Caki2 (cell line): ENCODE measurements at regions not wholly inside any gene's neighbourhood (a gene's known extent, or its start where the extent isn't known, plus 50 kb on each side); places are given as distances from the start of the nearest gene placed in this dataset.
"Not testable (repeated sequence)": the region's sequence is repeated elsewhere in the genome, so short reads cannot be mapped to it uniquely, and the experiment has no call there.

Experiments
- DNase-seq: peaks from one replicate; pipeline ENCODE4 v3.0.0-alpha.2; 2015; ENCODE audit warnings: low read depth
- in situ Hi-C: cut with HindIII; loops from 2 replicates; pipeline ENCODE4 v1.10.0; 2016; ENCODE audit warnings: low sequenced_read_pairs, low pct_unique_long_range_greater_than_20kb, mixed read lengths

DNA sequence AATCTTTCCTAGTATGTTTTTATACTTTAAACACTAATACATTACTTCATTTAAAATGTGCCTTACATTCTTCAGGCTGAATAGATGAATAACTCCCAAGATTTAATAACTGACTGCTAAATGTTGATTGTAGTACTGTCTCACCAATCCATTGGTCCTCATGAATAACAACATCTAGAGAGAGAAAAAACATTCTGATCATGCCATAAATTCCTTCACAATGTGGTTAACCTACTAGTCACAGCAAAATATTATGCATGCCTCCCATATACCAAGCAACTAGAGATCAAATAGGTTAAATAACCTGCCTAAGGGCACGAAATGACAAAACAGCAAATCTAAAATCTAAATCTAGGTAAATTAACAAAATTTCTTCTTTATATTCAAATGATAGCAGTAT, 66.2 kb downstream of the SYT15 start:
- in situ Hi-C loops, DNase-seq: not testable (repeated sequence)

DNA sequence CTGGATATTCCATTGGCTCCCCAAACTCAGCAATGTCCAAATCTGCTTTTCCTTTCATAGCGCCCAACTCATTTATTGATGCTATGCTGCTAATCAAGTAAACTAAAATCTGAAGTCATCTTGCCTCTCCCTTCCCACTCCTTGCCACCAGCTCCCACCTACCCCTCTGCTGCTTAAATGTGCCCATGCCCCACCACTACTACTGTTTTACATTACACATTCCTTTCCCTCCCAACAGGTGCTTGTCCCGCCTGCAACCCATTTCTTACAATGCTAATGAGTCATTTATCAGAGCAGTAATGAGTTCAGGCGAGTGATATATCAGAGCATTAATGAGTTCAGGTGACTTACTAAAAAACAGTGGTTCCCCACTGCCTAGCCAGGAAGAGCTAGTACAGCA, 67.2 kb downstream of the SYT15 start:
- in situ Hi-C loops, DNase-seq: not testable (repeated sequence)

DNA sequence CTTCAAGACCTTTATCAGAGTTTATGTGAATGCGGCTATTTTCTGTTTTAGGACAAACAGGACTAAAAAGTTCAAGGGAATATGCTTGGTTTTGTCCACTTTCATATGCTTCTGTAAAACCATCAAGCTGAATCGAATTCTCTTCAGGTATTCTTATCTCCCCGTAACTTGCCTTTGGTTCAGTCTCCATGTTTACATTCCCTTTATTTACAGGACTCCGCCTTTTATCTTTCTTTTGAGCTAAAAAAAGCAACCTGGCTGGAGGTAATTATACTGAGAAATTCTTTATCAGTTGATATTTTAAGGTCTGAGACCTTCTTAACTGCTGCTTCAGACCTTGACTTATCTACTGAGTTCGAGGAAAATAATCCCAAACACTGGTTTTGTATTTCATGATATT, 72.0 kb downstream of the SYT15 start:
- in situ Hi-C loops: not testable (repeated sequence)

DNA sequence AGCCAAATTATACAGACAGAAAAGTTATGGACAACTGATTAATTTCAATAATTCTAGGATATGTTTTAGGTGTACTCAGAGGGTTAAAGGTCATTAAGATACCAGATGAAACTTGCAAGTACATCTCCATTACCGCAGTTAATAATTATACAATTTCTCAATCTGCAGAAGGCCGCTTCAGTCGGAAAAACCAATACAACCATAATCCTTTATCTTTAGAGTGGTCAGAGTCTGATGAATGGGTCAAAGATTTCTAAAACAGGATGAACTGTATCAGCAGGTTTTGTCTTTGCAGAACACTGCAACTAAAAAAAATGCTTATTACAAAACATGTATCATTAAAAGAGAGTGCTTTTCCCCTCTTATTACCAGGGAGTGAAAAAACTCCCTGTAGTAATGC, 78.5 kb downstream of the SYT15 start:
- in situ Hi-C loops, DNase-seq: not testable (repeated sequence)

More for the DNA sequence above, 72.0 kb downstream of the SYT15 start:
- not testable (repeated sequence) for DNase-seq

DNA sequence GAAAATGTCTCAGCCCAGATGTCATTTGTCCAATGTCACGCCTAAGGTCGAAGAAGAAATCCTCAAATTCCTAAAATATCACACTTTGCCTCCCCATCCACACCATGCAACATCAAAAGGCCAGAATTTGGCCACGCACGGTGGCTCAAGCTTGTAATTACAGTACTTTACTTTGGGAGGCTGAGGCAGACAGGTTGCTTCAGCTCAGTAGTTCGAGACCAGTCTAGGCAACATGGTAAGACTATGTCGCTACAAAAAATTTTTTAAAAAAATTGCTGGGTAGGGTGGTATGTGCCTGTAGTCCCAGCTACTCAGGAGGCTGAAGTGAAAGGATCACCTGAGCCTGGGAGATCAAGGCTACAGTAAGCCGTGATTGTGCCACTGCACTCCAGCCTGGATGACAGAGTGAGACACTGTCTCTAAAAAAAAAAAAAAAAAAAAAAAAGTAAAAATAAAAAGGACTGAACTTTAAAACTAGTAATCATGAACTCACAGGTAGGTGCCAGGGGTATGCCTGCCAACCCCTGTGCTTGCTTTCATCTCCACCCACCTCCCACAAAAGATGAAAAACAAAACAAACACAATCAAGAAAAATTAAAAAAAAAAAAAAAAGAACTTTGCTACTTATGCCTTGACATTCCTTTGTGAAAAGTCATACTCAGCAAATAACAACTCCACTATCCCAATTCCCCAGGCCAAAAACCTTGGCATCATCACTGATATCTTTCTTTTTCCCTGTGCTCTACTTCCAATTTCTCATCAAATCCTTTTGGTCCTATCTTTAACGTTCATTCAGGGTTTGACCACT, 81.3 kb downstream of the SYT15 start:
- DNase-seq, in situ Hi-C loops: not testable (repeated sequence)

DNA sequence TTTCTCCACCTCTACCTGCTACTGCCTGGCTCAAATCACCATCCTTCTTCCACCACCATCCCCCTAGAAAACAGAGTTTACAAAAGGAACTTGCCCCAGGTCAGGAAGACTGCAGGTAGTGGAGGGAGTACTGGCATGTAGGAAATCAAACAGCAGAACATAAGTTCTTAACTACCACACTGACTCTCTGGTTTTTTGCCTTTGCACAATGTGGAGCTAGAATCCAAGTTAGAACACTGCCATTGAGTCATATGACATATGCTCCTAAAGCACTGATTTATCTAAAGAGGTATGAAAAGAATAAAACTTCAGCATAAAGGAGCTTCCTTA, 81.9 kb downstream of the SYT15 start:
- DNase-seq: not testable (repeated sequence)

DNA sequence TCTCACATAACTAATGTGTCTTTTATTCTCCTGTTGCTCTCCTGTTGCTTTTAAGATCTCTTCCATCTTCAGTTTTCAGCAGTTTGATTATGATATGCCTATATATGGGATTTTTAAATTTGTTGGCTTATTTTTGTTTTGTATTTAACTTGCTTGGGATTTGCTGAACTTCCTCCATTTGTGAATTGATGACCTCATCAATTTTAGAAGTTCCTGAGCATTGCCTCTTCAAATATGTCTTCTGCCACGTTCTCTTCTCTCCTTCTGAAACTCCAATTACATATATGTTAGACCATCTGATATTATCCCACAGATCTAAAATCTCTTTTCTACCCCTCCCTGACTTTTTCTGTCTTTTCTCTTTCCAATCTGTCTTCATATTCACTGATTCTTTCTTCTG, 86.6 kb downstream of the SYT15 start:
- DNase-seq, in situ Hi-C loops: not testable (repeated sequence)

More for the DNA sequence above, 81.9 kb downstream of the SYT15 start:
- in situ Hi-C loops: not testable (repeated sequence)

DNA sequence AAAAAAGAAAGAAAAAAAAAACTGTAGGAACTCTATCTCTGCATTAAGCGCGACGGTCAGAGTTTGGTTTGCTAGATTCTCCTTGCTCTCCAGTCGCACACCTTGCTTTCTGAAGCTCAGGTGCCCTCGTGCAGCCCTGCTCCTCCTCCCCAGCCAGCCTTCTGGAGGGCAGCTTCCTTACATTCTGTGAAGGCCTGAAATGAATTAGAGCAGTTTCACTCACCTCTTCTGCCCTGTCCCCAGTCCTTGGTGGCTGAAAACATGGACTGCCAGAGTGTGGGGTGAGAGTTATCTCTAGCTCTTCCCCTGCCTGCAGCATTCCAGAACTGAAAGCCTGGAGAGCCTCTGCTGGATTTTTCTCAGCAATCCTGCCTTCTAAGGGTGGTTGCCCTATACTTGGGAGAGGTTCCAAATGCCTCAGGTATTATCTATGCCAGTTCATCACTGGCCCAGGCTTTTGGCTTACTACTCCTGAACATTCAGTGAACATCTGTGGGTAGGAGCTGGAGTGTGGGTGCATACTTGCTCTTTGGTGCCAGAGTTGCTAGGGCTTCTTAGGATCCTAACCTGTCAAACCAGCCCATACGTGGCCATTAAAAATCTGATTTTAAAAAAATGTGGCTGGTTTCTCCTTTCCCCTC, 89.5 kb downstream of the SYT15 start:
- in situ Hi-C loops, DNase-seq: not testable (repeated sequence)

DNA sequence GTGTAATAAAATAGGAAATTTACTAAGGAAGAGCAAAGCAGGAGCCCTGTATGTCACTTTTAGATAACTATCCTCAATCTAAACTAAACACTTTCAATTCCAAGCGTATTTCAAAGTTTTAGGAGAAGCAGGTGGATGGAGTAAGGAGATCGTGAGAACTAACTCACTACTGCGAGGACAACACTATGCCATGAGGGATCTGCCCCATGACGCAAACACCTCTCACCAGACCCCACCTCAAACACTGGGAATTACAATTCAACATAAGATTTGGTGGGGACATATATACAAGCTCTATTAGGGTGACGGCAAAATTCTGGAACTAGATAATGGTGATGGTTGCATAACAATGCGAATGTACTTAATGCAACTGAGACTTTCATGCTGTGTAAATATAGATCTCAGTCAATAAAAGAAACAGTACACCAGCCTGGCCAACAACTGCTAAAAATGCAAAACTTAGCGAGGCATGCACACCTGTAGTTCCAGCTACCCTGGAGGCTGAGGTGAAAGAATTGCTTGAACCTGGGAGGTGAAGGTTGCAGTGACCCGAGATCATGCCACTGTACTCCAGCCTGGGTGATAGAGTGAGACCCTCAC, 99.0 kb downstream of the SYT15 start:
- DNase-seq, in situ Hi-C loops: not testable (repeated sequence)

DNA sequence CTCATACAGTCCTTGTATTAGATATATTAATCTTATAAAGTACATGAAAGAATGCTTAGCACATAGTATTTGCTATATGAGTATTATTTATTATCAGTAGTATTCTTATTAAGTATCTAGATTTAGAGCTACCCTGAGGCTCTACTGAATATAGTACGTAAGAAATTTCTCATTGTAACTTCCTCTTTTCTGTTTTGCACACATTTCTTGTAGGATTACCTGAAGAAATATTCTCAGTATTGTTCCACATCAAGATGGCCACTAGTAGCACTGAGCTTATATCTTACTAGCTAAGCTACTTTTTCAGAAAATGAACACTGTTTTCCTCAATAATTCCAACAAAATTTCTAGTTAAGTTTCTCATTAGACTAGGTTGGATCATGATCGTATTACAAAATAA, 112.5 kb downstream of the SYT15 start:
- in situ Hi-C loops, DNase-seq: not testable (repeated sequence)

DNA sequence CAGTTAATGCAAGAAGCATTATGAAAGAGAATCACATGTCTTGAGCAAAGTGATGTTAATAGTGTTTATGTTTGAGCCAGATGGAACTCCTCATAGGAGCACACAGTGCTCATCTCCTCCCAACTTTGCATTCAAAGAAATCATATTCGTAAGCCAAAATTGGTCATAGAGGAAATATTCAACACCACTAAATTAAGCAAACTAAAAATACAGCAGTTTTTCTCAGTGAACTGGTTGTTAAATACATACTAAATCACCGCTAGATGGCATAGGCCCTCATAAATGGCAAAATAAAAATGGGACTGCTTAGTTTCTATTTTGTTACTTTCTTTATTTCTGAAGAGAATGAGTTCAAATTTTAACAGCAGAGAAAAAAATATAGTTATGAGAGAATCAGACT, 114.3 kb downstream of the SYT15 start:
- DNase-seq, in situ Hi-C loops: not testable (repeated sequence)

DNA sequence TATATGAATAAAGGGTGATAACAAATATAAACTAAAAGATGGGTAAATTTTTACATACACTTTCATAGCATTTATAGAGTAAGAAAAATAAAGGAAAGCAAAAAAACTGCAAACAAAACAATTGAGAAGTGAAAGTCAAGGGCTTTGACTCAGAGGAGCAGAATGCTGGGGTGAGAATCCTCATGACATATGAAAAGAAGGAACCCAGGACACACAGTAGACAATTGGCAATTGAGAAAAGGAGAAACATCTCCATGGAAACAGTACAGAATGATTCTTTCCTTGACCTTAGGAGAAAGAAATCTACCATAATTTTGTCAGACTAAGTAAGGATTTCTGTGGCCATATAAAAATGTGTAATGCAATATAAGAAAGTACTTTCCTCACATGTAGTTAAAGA, 138.3 kb downstream of the SYT15 start:
- in situ Hi-C loops, DNase-seq: not testable (repeated sequence)

DNA sequence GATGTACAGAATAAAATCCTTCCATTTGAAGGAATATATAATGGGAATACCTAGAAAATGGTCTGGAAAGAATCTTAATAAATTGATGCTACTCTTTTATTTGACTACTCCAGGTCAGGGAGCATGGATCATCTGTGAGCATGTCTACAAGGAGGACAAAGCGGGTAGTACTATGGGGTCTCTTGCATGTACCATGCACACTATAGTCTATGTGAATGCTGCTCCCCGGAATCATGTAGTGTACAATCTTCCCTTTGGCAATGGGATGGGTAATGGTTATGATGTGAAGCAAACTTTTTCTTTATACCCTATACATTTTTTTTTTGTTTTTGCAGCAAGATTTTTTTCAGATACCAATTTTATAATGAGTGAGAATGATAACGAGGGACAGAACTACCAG, 139.1 kb downstream of the SYT15 start:
- in situ Hi-C loops: not testable (repeated sequence)

DNA sequence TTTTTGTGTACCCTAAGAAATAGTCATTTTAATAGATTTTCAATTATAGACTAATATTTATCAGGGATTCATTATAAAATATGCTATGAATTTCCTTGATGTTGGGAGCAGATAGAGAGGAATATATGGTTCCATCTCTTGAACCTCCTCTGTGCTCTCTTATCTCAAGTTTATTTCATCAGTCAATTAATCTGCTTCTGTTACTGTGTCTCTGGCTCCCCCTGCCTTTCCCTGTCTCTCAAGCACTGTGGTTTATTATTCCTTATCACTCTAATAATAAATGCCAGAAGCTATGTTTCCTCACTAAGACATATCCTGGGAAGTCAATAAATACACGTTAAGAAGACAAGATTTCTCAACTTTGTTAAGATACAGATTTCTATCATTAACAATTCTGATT, 141.5 kb downstream of the SYT15 start:
- in situ Hi-C loops: not testable (repeated sequence)
- DNase-seq: peak; percentile 59

More for the DNA sequence above, 139.1 kb downstream of the SYT15 start:
- DNase-seq: not testable (repeated sequence)

DNA sequence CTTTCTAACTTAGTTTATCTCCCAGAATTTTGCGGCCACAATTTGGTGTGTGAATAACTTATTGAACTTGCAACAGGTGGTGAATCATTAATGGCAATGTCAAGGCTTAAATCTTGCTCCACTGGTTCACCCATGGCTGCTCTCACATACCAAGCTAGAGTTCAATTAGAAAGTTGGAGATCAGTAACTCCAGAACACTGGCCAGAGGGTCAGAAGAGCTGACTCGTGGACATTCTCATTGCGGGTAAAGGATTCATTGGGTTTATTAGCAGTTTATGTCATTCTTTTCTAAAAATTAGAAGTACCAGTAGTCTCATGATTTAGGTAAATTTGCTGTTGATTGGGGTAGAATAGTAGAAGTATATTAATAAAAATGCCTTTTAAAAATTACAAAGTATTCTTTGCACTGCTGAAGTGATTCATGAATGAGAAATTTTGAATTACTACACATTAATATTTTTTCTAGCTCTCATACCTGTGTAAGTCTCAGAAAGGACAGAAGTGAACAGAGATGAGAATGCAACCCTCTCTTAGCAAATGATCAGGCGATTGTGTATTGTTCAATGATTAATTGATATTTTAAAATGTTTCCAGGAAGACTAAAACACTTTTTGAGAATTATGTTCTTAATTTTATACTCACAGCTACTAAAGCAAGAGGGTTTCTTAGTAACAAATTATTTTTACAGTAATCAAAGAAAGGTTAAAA, 142.0 kb downstream of the SYT15 start:
- peak; percentile 65 for DNase-seq
- in situ Hi-C loops: not testable (repeated sequence)

DNA sequence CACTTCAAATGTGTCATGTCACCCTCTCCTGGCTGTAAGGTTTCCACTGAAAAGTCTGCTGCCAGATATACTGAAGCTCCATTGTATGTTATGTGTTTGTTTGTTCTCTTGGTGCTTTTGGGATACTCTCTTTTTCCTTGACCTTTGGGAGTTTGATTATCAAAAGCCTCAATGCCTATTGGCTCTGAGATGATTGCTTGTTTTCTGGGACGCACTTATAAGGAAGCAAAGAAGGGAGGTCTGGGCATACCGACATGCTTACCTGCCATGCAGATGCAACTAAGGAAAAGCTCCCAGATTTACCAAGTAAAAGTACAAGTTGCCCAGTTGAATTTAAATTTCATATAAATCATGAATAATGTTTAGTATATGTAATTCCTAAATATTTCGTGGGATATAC, 145.3 kb downstream of the SYT15 start:
- in situ Hi-C loops, DNase-seq: not testable (repeated sequence)

DNA sequence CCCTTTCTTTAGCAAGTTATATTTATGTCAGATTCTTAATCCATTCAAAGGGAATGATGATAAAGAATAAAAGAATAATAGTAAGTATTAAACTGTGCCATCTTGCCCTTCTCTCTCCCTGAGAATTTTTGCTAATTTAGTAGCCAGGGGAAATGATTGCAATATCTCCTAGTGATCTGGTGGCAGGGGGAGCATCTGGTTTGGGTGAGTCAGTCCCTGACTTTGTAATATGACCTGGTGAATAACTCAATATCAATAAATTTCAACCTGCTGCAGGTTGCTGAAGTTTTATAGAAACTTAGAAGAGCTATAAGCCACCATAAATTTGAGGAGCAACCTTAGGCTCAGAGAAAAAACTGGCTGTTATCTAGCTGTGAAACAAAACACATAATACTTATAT, 149.4 kb downstream of the SYT15 start:
- in situ Hi-C loops, DNase-seq: not testable (repeated sequence)

DNA sequence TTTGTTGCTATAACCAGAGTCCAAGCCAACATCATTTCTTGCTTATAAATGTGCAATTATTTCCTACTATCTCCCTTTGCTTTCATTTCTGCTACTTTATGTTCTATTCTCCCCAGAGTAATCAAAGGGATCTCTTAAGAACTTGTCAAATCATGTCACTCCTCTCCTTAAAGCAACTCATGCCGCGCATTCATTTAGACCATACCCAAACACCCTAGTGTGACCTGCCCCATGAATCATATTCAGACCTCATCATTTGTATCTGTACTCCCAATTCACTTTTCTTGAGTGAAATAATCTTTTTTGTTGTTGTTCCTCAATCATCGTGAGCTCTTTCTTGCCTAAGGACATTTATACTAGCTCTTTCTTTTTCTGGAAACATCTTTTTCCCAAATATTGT, 151.8 kb downstream of the SYT15 start:
- in situ Hi-C loops, DNase-seq: not testable (repeated sequence)
